MM.1S (cell line): ENCODE measurements at regions not wholly inside any gene's neighbourhood (a gene's known extent, or its start where the extent isn't known, plus 50 kb on each side); places are given as distances from the start of the nearest gene placed in this dataset.

Experiments
- CTCF ChIP-seq: fragments of 300-600 bp; sonication (generic); IDR thresholded peaks from 2 replicates; pipeline ENCODE4 v1.5.1; 2016; ENCODE audit warnings: antibody characterized with exemption, low read length, mixed read lengths
- EZH2 ChIP-seq: fragments of 300-600 bp; sonication (generic); optimal IDR thresholded peaks from 2 replicates; pipeline ENCODE3; 2017; ENCODE audit warnings: low read depth, mild to moderate bottlenecking, antibody characterized with exemption, low read length, mixed read lengths
- EZH2phosphoT487 ChIP-seq: fragments of 300-600 bp; sonication (generic); IDR thresholded peaks from 2 replicates; pipeline ENCODE4 v1.6.1; 2018; ENCODE audit warnings: antibody characterized with exemption, low read length

DNA sequence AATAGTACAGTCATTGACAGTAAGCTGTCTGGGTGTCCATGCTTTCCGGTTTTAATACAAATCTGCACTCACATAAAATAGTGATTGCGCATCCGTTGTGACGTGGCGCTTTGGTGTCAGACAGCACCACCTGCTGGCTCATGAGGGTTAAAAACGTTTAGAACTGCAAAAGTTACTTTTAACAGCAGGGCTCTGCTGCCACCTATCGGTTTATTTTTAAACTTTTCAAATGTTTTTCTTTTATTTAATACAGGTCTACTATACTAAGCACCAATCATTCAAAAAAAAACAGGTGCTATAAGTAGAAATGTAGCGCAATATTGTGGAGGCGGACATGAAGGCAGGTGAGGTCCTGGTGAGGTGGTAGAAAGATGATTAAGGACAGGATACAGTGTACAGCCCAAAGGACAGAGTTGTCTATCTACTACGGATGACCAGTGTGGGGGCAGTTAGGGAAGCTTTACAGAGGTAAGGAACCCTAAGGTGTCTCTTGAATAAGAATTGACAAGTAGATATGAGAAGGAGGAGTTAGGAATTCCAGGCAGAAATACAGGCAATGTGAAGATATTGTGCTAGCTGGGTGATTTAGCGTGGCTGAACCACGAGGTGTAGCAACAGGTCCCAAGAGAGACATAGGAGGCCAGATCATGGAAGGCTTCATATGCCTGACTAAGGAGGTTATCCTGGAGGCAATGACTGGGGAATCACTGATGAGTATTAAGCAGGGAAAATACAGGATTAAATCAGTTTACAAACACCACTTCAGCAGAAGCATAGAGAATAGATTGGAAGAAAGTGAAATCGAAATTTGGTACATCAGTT, 91.5 kb upstream of the PRB2 start:
- TF ChIP-seq CTCF (peak; percentile 98), EZH2 (no peak), EZH2phosphoT487 (no peak)
